Esophagus muscularis mucosa (tissue), 3 donors: ENCODE measurements at regions not wholly inside any gene's neighbourhood (a gene's known extent, or its start where the extent isn't known, plus 50 kb on each side); places are given as distances from the start of the nearest gene placed in this dataset.

ENCODE experiments used
- CTCF ChIP-seq, 3 experiments: fragments of 200-600 bp in 2 of 3; fragments of 450-650 bp in 1 of 3; sonication (generic) in 2 of 3; IDR thresholded peaks; one replicate each; pipeline ENCODE4 v1.5.1; 2017 to 2019; ENCODE audit warnings: antibody characterized with exemption in 3 of 3, mild to moderate bottlenecking in 2 of 3, moderate library complexity in 1 of 3
- POLR2AphosphoS5 ChIP-seq, 2 donors: sonication (generic); formaldehyde crosslinking; IDR thresholded peaks; one replicate each; pipeline ENCODE4 v1.6.1; 2017; ENCODE audit warnings: antibody characterized with exemption in 2 of 2

GRCh38 chr9:103680581-103680980, 413.5 kb upstream of the SMC2 start:
- no peak for TF ChIP-seq CTCF (IDR thresholded peaks at IDR 0.05)
- no peak for TF ChIP-seq POLR2AphosphoS5 (IDR thresholded peaks at IDR 0.05)
